ENCODE measurements at regions not wholly inside any gene's neighbourhood (a gene's known extent, or its start where the extent isn't known, plus 50 kb on each side); places are given as distances from the start of the nearest gene placed in this dataset.

DNA sequence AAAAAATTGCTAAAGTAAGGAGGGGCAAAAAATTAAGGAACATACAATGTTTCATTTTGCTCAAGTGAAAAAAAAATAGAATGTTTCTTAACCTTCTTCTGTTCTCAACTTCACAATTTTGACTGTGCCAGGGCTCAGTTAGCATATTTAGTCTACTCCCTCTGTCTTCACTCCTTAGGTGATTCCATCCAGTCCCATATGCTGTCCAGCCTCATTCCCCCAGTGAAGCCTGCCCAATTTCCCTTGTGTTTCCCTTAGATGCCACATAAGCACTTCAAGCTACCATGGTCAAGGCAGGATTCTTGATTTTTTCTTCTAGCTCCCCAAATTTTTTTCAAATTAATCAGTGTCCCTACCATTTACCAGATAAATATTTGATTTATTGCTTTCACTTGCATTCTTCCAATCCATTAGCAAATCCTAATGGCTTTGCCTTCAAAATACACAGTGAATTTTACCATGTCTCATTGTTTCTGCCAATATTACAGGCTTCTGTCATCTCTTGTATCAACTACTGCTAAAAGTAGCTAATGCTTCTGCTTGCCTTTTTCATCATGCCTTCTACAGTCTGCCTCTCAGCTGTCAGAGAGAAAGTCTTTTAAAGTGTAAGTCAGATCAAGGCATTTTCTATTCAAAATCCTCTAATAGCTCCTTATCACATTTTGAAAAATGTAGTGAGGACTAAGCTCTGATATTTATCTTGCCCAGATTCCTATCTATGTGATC, 166.8 kb downstream of the MACC1 start:
- no peak for TF ChIP-seq EZH2phosphoT487 (conservative IDR thresholded peaks at IDR 0.05; ENCODE audit: low read length)
- TF ChIP-seq, protein P1, sequence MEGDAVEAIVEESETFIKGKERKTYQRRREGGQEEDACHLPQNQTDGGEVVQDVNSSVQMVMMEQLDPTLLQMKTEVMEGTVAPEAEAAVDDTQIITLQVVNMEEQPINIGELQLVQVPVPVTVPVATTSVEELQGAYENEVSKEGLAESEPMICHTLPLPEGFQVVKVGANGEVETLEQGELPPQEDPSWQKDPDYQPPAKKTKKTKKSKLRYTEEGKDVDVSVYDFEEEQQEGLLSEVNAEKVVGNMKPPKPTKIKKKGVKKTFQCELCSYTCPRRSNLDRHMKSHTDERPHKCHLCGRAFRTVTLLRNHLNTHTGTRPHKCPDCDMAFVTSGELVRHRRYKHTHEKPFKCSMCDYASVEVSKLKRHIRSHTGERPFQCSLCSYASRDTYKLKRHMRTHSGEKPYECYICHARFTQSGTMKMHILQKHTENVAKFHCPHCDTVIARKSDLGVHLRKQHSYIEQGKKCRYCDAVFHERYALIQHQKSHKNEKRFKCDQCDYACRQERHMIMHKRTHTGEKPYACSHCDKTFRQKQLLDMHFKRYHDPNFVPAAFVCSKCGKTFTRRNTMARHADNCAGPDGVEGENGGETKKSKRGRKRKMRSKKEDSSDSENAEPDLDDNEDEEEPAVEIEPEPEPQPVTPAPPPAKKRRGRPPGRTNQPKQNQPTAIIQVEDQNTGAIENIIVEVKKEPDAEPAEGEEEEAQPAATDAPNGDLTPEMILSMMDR (IDR thresholded peaks at IDR 0.05; ENCODE audit: insufficient read depth, low read length, poor library complexity, severe bottlenecking), result no peak

All from SU-DHL-6 (cell line).